ENCODE measurements at regions not wholly inside any gene's neighbourhood (a gene's known extent, or its start where the extent isn't known, plus 50 kb on each side); places are given as distances from the start of the nearest gene placed in this dataset.

GRCh38 chr14:101505236-101505970 lies 55.9 kb upstream of the DIO3 start (continued):
- TF ChIP-seq NFIC (IDR thresholded peaks at IDR 0.05; ENCODE audit: borderline replicate concordance): no peak
- no peak for TF ChIP-seq TEAD4 (IDR thresholded peaks at IDR 0.05; ENCODE audit: borderline replicate concordance, insufficient read depth)
- no peak for TF ChIP-seq SIN3A (IDR thresholded peaks at IDR 0.05; ENCODE audit: borderline replicate concordance, low read depth, low read length)
- no peak for TF ChIP-seq FOSL2 (IDR thresholded peaks at IDR 0.05; ENCODE audit: borderline replicate concordance, low read depth)

- H2AFZ ChIP-seq (ENCODE audit: low read depth): no peak overlapping the region
- CTCF ChIA-PET: no interaction called here
- POLR2A ChIA-PET: no interaction called here
- no peaks in the 10 kb centered on the region for H3K9me3 ChIP-seq
- no peak overlapping the region for H3K4me3 ChIP-seq (ENCODE audit: low read depth in 2 of 2, low read length in 1 of 2)
- H3K79me2 ChIP-seq (ENCODE audit: insufficient read depth): no peaks in the 10 kb centered on the region
- no peaks in the 10 kb centered on the region for H3K9me2 ChIP-seq
- H3K36me3 ChIP-seq (replicated peaks in 1 of 2; ENCODE audit: control insufficient read depth in 1 of 2, insufficient read depth in 2 of 2, low read length in 1 of 2): no peaks in the 10 kb centered on the region
- no peaks in the 10 kb centered on the region for H4K20me1 ChIP-seq (ENCODE audit: insufficient read depth)
- no peaks in the 10 kb centered on the region for H3K27me3 ChIP-seq (ENCODE audit: insufficient read depth)
- WGBS (ENCODE audit: low lambda C conversion rate): 17% methylated on average over 1 of the region's 13 CpGs
- H3F3A ChIP-seq (replicated peaks; ENCODE audit: insufficient read depth): no peaks in the 10 kb centered on the region
- H3K4me2 ChIP-seq: no peak overlapping the region
- DNase-seq: no peak
- no peak for TF ChIP-seq POLR2AphosphoS5 (IDR thresholded peaks at IDR 0.05; ENCODE audit: low read depth, low read length)
- TF ChIP-seq RXRA (IDR thresholded peaks at IDR 0.05; ENCODE audit: borderline replicate concordance, low read depth): no peak
- TF ChIP-seq TEAD4 (IDR thresholded peaks at IDR 0.05; ENCODE audit: borderline replicate concordance, insufficient read depth): no peak
- no peak for TF ChIP-seq PBX3 (IDR thresholded peaks at IDR 0.05)
- no peak for TF ChIP-seq SMC3 (IDR thresholded peaks at IDR 0.05; ENCODE audit: low read depth, low read length)
- TF ChIP-seq CHD2 (IDR thresholded peaks at IDR 0.05; ENCODE audit: low read length, partially characterized antibody): no peak
- no peak for TF ChIP-seq USF1 (IDR thresholded peaks at IDR 0.05; ENCODE audit: borderline replicate concordance, low read depth)
- no peaks in the 10 kb centered on the region; a peak in 1 of 4 replicates for H3K4me1 ChIP-seq (ENCODE audit: control insufficient read depth in 1 of 2, insufficient read depth in 2 of 2, low read depth in 1 of 2, low read length in 1 of 2)
- H3K27ac ChIP-seq (ENCODE audit: low read depth in 2 of 2, low read length in 1 of 2): no peak overlapping the region
- H3K9ac ChIP-seq: no peak overlapping the region
Observed at GRCh38 chr14:101506211-101506925, 54.9 kb upstream of the DIO3 start.

Data from SK-N-SH (cell line).